A549 (cell line): ENCODE measurements at regions not wholly inside any gene's neighbourhood (a gene's known extent, or its start where the extent isn't known, plus 50 kb on each side); places are given as distances from the start of the nearest gene placed in this dataset.

ENCODE experiments used
- ATAC-seq, 2 experiments: fragments of 200-7000 bp in 1 of 2; fragments of >200 bp in 1 of 2; cut with Nextera tagmentation in 1 of 2; cut with Tn5 transposase in 1 of 2; 3 replicates each; pipeline versions ENCODE4 v1.8.0 to v1.9.1; 2018 to 2020; ENCODE audit warnings: mild to moderate bottlenecking in 1 of 2, moderate library complexity in 1 of 2
- CTCF ChIA-PET: fragments of 300-600 bp; sonication (Branson Sonifier 250); formaldehyde crosslinking; extraction: SDS; loops from one replicate; lab custom pipeline; 2021; ENCODE audit warnings: antibody characterized with exemption, inconsistent platforms; lab: Yijun Ruan, JAX
- POLR2A ChIA-PET: fragments of 350-600 bp; formaldehyde crosslinking; extraction: SDS; loops from one replicate; lab custom pipeline; 2021; ENCODE audit warnings: antibody characterized with exemption, inconsistent platforms; lab: Yijun Ruan, JAX
- DNase-seq, 2 experiments: peaks; one replicate each; pipeline versions ENCODE4 v3.0.0 to v3.0.0-alpha.2; 2011 to 2016; ENCODE audit warnings: low read depth in 1 of 2, low spot score in 1 of 2
- FAIRE-seq: peaks from 2 replicates; lab custom pipeline; 2011; peaks lifted over from hg19 to GRCh38; lab: Jason Lieb, UNC
- H3K27ac ChIP-seq, 2 experiments: fragments of >200 bp; sonication (Bioruptor Twin); formaldehyde crosslinking; 3 replicates each; pipeline ENCODE4 v1.5.1; 2016 to 2017
- H3K4me1 ChIP-seq: fragments of >200 bp; sonication (Bioruptor Twin); formaldehyde crosslinking; 3 replicates; pipeline ENCODE4 v1.6.1; 2016
- H3K4me2 ChIP-seq: fragments of >200 bp; sonication (Bioruptor Twin); formaldehyde crosslinking; 3 replicates; pipeline ENCODE4 v1.6.1; 2016
- H3K4me3 ChIP-seq: fragments of >200 bp; sonication (Bioruptor Twin); formaldehyde crosslinking; 3 replicates; pipeline ENCODE4 v1.5.1; 2016
- H3K9me3 ChIP-seq: fragments of >200 bp; sonication (Bioruptor Twin); formaldehyde crosslinking; 3 replicates; pipeline ENCODE4 v1.6.1; 2016
- BHLHE40 ChIP-seq: IDR thresholded peaks from 2 replicates; pipeline ENCODE4 v1.6.1; 2012; ENCODE audit warnings: low read depth, low read length, inconsistent platforms
- CEBPB ChIP-seq, 2 experiments: fragments of >200 bp in 1 of 2; sonication (Bioruptor Twin) in 1 of 2; formaldehyde crosslinking in 1 of 2; IDR thresholded peaks; 2 replicates each; pipeline ENCODE4 v1.6.1; 2012 to 2016
- CTCF ChIP-seq: fragments of >200 bp; sonication (Bioruptor Twin); formaldehyde crosslinking; IDR thresholded peaks from 3 replicates; pipeline ENCODE4 v1.5.1; 2016
- EHMT2 ChIP-seq: fragments of 200-600 bp; sonication (generic); IDR thresholded peaks from 2 replicates; pipeline ENCODE4 v1.6.1; 2016; ENCODE audit warnings: antibody characterized with exemption, low read depth, mild to moderate bottlenecking, moderate library complexity
- EP300 ChIP-seq, 2 experiments: fragments of >200 bp; sonication (Bioruptor Twin); formaldehyde crosslinking; IDR thresholded peaks; 2 replicates in 1 of 2; 3 replicates in 1 of 2; pipeline ENCODE4 v1.6.1; 2016 to 2017
- FOXS1 ChIP-seq: fragments of 250-450 bp; sonication (Bioruptor Pico); IDR thresholded peaks from 2 replicates; pipeline ENCODE4 v1.5.0; 2020; ENCODE audit warnings: mild to moderate bottlenecking, moderate library complexity
- HDAC2 ChIP-seq: fragments of 200-600 bp; sonication (generic); IDR thresholded peaks from 2 replicates; pipeline ENCODE4 v1.6.1; 2016
- HOXA7 ChIP-seq: fragments of 250-450 bp; sonication (Bioruptor Pico); IDR thresholded peaks from 2 replicates; pipeline ENCODE4 v1.5.0; 2020; ENCODE audit warnings: mild to moderate bottlenecking, moderate library complexity
- HOXB5 ChIP-seq: fragments of 250-450 bp; sonication (Bioruptor Pico); IDR thresholded peaks from 2 replicates; pipeline ENCODE4 v1.5.0; 2020; ENCODE audit warnings: mild to moderate bottlenecking, moderate library complexity
- JUN ChIP-seq, 2 experiments: fragments of >200 bp; sonication (Bioruptor Twin); formaldehyde crosslinking; IDR thresholded peaks; 2 replicates in 1 of 2; 3 replicates in 1 of 2; pipeline ENCODE4 v1.6.1; 2016 to 2017
- JUNB ChIP-seq: fragments of >200 bp; sonication (Bioruptor Twin); formaldehyde crosslinking; IDR thresholded peaks from 2 replicates; pipeline ENCODE4 v1.6.1; 2016
- NFE2L2 ChIP-seq: fragments of 150-350 bp; conservative IDR thresholded peaks from 2 replicates; pipeline ENCODE4 v1.6.1; 2014; ENCODE audit warnings: low read length
- NPAS2 ChIP-seq: fragments of 250-450 bp; sonication (Bioruptor Pico); IDR thresholded peaks from 2 replicates; pipeline ENCODE4 v1.8.0; 2022; ENCODE audit warnings: mild to moderate bottlenecking, moderate library complexity, borderline replicate concordance
- NR3C1 ChIP-seq: fragments of >200 bp; sonication (Bioruptor Twin); formaldehyde crosslinking; IDR thresholded peaks from 3 replicates; pipeline ENCODE4 v1.6.1; 2017
- PBX3 ChIP-seq: IDR thresholded peaks from 2 replicates; pipeline ENCODE4 v1.6.1; 2012
- PHF8 ChIP-seq: fragments of 200-600 bp; sonication (generic); IDR thresholded peaks from 2 replicates; pipeline ENCODE4 v1.6.1; 2016; ENCODE audit warnings: low read depth, mild to moderate bottlenecking, antibody characterized with exemption, moderate library complexity, borderline replicate concordance
- POLR2AphosphoS2 ChIP-seq: conservative IDR thresholded peaks from 2 replicates; pipeline ENCODE4 v1.6.1; 2012; ENCODE audit warnings: low read length, improper control_type of control experiment, inconsistent platforms
- RARB ChIP-seq: fragments of 250-450 bp; sonication (Bioruptor Pico); IDR thresholded peaks from 2 replicates; pipeline ENCODE4 v1.8.0; 2021; ENCODE audit warnings: mild to moderate bottlenecking, moderate library complexity
- SMC3 ChIP-seq: fragments of >200 bp; sonication (Bioruptor Twin); formaldehyde crosslinking; IDR thresholded peaks from 3 replicates; pipeline ENCODE4 v1.6.1; 2018; ENCODE audit warnings: inconsistent platforms
- TFCP2L1 ChIP-seq: fragments of 250-450 bp; sonication (Bioruptor Pico); IDR thresholded peaks from 2 replicates; pipeline ENCODE4 v1.5.0; 2021; ENCODE audit warnings: mild to moderate bottlenecking
- ZNF302 ChIP-seq: fragments of 250-450 bp; sonication (Bioruptor Pico); IDR thresholded peaks from 2 replicates; pipeline ENCODE4 v1.9.0; 2021; ENCODE audit warnings: inconsistent platforms, mild to moderate bottlenecking, moderate library complexity
- WGBS: methylation state at CpG from one replicate; pipeline ENCODE4 v1.1.6; 2017; ENCODE audit errors: missing lambda C conversion rate; 5-methylcytosine and 5-hydroxymethylcytosine counted together
- TF ChIP-seq, protein P1 (sequence below): fragments of 450-650 bp; IDR thresholded peaks from 2 replicates; pipeline ENCODE4 v1.6.1; 2014; ENCODE audit warnings: antibody characterized with exemption
- TF ChIP-seq, protein P2 (sequence below): fragments of >200 bp; sonication (Bioruptor Twin); formaldehyde crosslinking; IDR thresholded peaks from 2 replicates; pipeline ENCODE4 v1.6.1; 2016
- TF ChIP-seq, protein P3 (sequence below): fragments of 150-350 bp; IDR thresholded peaks from 2 replicates; pipeline ENCODE4 v1.6.1; 2014; ENCODE audit warnings: low read depth, mild to moderate bottlenecking, low read length
- TF ChIP-seq, protein P4 (sequence below): IDR thresholded peaks from 2 replicates; pipeline ENCODE4 v1.6.1; 2012
- TF ChIP-seq, protein P5 (sequence below): IDR thresholded peaks from 2 replicates; pipeline ENCODE4 v1.6.1; 2012; ENCODE audit warnings: low read depth, borderline replicate concordance
- TF ChIP-seq, protein P6 (sequence below): fragments of 200-600 bp; sonication (generic); IDR thresholded peaks from 2 replicates; pipeline ENCODE4 v1.6.1; 2016; ENCODE audit warnings: antibody characterized with exemption, mild to moderate bottlenecking, moderate library complexity

- H3K4me3 ChIP-seq: no peak overlapping the region
- whole genome bisulfite sequencing: 6% methylated on average over 3 of the region's 3 CpGs
- no peak for DNase-seq
- H3K27ac ChIP-seq: no peak overlapping the region
- ATAC-seq: no peak
- no peak overlapping the region for H3K4me2 ChIP-seq
- no peaks in the 10 kb centered on the region for H3K4me1 ChIP-seq
- H3K9me3 ChIP-seq: no peaks in the 10 kb centered on the region
- TF ChIP-seq PHF8 (no peak), BHLHE40 (no peak), HDAC2 (no peak), EHMT2 (no peak), ZNF302 (no peak), NFE2L2 (no peak), CTCF (no peak), POLR2AphosphoS2 (no peak), JUN (IDR thresholded peaks at IDR 0.05) (no peak), PBX3 (no peak), CEBPB (IDR thresholded peaks at IDR 0.05) (no peak)
- TF ChIP-seq, protein P1, sequence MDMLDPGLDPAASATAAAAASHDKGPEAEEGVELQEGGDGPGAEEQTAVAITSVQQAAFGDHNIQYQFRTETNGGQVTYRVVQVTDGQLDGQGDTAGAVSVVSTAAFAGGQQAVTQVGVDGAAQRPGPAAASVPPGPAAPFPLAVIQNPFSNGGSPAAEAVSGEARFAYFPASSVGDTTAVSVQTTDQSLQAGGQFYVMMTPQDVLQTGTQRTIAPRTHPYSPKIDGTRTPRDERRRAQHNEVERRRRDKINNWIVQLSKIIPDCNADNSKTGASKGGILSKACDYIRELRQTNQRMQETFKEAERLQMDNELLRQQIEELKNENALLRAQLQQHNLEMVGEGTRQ: no peak
- CTCF ChIA-PET: no interaction called here
- POLR2A ChIA-PET: no interaction called here
- FAIRE-seq: no peak
Measured at GRCh38 chr18:68299906-68300305, 415.0 kb downstream of the TMX3 start.

GRCh38 chr18:68298330-68298729, 416.6 kb downstream of the TMX3 start:
- ChIA-PET POLR2A (no interaction called here), CTCF (no interaction called here)
- Histone ChIP-seq H3K4me3 (no peak overlapping the region), H3K27ac (no peak overlapping the region), H3K4me2 (no peak overlapping the region), H3K9me3 (no peaks in the 10 kb centered on the region), H3K4me1 (no peaks in the 10 kb centered on the region)
- WGBS: 0% methylated on average over 4 of the region's 4 CpGs
- no peak for ATAC-seq
- FAIRE-seq: no peak
- DNase-seq: no peak
- TF ChIP-seq, protein P2, sequence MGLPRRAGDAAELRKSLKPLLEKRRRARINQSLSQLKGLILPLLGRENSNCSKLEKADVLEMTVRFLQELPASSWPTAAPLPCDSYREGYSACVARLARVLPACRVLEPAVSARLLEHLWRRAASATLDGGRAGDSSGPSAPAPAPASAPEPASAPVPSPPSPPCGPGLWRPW: no peak
- TF ChIP-seq HOXB5 (CRISPR knock-in tag) (no peak), TFCP2L1 (no peak), JUN (IDR thresholded peaks at IDR 0.05) (no peak), SMC3 (no peak), HOXA7 (CRISPR knock-in tag) (no peak), NPAS2 (CRISPR knock-in tag) (no peak), JUNB (no peak), NFE2L2 (no peak), NR3C1 (no peak), RARB (no peak), FOXS1 (CRISPR knock-in tag) (no peak), EP300 (IDR thresholded peaks at IDR 0.05) (no peak), CTCF (no peak)
- TF ChIP-seq, protein P3, sequence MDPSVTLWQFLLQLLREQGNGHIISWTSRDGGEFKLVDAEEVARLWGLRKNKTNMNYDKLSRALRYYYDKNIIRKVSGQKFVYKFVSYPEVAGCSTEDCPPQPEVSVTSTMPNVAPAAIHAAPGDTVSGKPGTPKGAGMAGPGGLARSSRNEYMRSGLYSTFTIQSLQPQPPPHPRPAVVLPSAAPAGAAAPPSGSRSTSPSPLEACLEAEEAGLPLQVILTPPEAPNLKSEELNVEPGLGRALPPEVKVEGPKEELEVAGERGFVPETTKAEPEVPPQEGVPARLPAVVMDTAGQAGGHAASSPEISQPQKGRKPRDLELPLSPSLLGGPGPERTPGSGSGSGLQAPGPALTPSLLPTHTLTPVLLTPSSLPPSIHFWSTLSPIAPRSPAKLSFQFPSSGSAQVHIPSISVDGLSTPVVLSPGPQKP: no peak
- TF ChIP-seq, protein P4, sequence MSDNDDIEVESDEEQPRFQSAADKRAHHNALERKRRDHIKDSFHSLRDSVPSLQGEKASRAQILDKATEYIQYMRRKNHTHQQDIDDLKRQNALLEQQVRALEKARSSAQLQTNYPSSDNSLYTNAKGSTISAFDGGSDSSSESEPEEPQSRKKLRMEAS: no peak
- TF ChIP-seq, protein P5, sequence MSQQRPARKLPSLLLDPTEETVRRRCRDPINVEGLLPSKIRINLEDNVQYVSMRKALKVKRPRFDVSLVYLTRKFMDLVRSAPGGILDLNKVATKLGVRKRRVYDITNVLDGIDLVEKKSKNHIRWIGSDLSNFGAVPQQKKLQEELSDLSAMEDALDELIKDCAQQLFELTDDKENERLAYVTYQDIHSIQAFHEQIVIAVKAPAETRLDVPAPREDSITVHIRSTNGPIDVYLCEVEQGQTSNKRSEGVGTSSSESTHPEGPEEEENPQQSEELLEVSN: no peak
- TF ChIP-seq, protein P6, sequence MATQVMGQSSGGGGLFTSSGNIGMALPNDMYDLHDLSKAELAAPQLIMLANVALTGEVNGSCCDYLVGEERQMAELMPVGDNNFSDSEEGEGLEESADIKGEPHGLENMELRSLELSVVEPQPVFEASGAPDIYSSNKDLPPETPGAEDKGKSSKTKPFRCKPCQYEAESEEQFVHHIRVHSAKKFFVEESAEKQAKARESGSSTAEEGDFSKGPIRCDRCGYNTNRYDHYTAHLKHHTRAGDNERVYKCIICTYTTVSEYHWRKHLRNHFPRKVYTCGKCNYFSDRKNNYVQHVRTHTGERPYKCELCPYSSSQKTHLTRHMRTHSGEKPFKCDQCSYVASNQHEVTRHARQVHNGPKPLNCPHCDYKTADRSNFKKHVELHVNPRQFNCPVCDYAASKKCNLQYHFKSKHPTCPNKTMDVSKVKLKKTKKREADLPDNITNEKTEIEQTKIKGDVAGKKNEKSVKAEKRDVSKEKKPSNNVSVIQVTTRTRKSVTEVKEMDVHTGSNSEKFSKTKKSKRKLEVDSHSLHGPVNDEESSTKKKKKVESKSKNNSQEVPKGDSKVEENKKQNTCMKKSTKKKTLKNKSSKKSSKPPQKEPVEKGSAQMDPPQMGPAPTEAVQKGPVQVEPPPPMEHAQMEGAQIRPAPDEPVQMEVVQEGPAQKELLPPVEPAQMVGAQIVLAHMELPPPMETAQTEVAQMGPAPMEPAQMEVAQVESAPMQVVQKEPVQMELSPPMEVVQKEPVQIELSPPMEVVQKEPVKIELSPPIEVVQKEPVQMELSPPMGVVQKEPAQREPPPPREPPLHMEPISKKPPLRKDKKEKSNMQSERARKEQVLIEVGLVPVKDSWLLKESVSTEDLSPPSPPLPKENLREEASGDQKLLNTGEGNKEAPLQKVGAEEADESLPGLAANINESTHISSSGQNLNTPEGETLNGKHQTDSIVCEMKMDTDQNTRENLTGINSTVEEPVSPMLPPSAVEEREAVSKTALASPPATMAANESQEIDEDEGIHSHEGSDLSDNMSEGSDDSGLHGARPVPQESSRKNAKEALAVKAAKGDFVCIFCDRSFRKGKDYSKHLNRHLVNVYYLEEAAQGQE: no peak
